ENCODE measurements at regions not wholly inside any gene's neighbourhood (a gene's known extent, or its start where the extent isn't known, plus 50 kb on each side); places are given as distances from the start of the nearest gene placed in this dataset.

GRCh38 chr12:92502417-92503028 is 200.3 kb upstream of the PLEKHG7 start:
- intact Hi-C loops (cut with micrococcal nuclease; ENCODE audit: unreplicated experiment), result loop anchor here (1.0 kb wide), 1 partner anchor 68 kb away; no protein-coding TSS in a partner anchor
- H3K27ac ChIP-seq (ENCODE audit: low read depth, low read length, poor library complexity, severe bottlenecking), result peak overlapping the region; percentile 79
- peaks cover 53% of the 10 kb centered on the region for H3K4me1 ChIP-seq (ENCODE audit: insufficient read depth, low read length, poor library complexity, severe bottlenecking)
- ChIA-PET POLR2A (interaction anchor here (0.5 to 9.9 kb wide), 15 partner anchors 11 to 707 kb away, joined by 3 to 170 read pairs (median 4); partner anchors contain the start of gene BTG1), CTCF (ENCODE audit: unreplicated experiment) (interaction anchor here (1.3 to 1.8 kb wide), 3 partner anchors 9 to 61 kb away, joined by 3 to 6 read pairs (median 5); no protein-coding TSS in a partner anchor)
- H2AFZ ChIP-seq (ENCODE audit: low read length), result peak overlapping the region; percentile 90
- no peak for TF ChIP-seq EZH2phosphoT487 (IDR thresholded peaks at IDR 0.05; ENCODE audit: borderline replicate concordance, low read depth, low read length)
- TF ChIP-seq, protein P1, sequence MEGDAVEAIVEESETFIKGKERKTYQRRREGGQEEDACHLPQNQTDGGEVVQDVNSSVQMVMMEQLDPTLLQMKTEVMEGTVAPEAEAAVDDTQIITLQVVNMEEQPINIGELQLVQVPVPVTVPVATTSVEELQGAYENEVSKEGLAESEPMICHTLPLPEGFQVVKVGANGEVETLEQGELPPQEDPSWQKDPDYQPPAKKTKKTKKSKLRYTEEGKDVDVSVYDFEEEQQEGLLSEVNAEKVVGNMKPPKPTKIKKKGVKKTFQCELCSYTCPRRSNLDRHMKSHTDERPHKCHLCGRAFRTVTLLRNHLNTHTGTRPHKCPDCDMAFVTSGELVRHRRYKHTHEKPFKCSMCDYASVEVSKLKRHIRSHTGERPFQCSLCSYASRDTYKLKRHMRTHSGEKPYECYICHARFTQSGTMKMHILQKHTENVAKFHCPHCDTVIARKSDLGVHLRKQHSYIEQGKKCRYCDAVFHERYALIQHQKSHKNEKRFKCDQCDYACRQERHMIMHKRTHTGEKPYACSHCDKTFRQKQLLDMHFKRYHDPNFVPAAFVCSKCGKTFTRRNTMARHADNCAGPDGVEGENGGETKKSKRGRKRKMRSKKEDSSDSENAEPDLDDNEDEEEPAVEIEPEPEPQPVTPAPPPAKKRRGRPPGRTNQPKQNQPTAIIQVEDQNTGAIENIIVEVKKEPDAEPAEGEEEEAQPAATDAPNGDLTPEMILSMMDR (conservative IDR thresholded peaks at IDR 0.05; ENCODE audit: low read length), result peak; percentile 68
- no peaks in the 10 kb centered on the region for H3K36me3 ChIP-seq (ENCODE audit: insufficient read depth, low read length)
- no peaks in the 10 kb centered on the region for H3K9me2 ChIP-seq (ENCODE audit: insufficient read depth, low read length)
- H3K4me2 ChIP-seq (ENCODE audit: low read length), result peak overlapping the region; percentile 62
- no peaks in the 10 kb centered on the region for H4K20me1 ChIP-seq (ENCODE audit: insufficient read depth, low read length)
- DNase-seq (ENCODE audit: low spot score), result peak; percentile 69
- H3K9me3 ChIP-seq (ENCODE audit: low read length), result no peaks in the 10 kb centered on the region
- BruUV-seq (replicated peaks), result no TSS peak
- H3K79me2 ChIP-seq (ENCODE audit: insufficient read depth, low read depth, low read length), result no peaks in the 10 kb centered on the region
- H3K4me3 ChIP-seq (ENCODE audit: low read depth, low read length, poor library complexity, severe bottlenecking), result peak overlapping the region; percentile 41

GRCh38 chr12:92496790-92497189 is 206.0 kb upstream of the PLEKHG7 start:
- no peak for DNase-seq (ENCODE audit: low spot score)
- Histone ChIP-seq H3K36me3 (ENCODE audit: insufficient read depth, low read length) (no peaks in the 10 kb centered on the region; the same call in 1 of the 2 replicates), H3K9me3 (ENCODE audit: low read length) (peaks cover 2% of the 10 kb centered on the region; the same call in 1 of the 2 replicates), H4K20me1 (ENCODE audit: insufficient read depth, low read length) (no peaks in the 10 kb centered on the region), H3K4me3 (ENCODE audit: low read depth, low read length, poor library complexity, severe bottlenecking) (no peak overlapping the region), H3K79me2 (ENCODE audit: insufficient read depth, low read depth, low read length) (no peaks in the 10 kb centered on the region), H3K4me2 (ENCODE audit: low read length) (no peak overlapping the region), H3K9me2 (ENCODE audit: insufficient read depth, low read length) (no peaks in the 10 kb centered on the region), H3K27ac (ENCODE audit: low read depth, low read length, poor library complexity, severe bottlenecking) (no peak overlapping the region), H3K4me1 (ENCODE audit: insufficient read depth, low read length, poor library complexity, severe bottlenecking) (peaks cover 10% of the 10 kb centered on the region), H2AFZ (ENCODE audit: low read length) (no peak overlapping the region)
- CTCF ChIA-PET (ENCODE audit: unreplicated experiment), result no interaction called here
- POLR2A ChIA-PET, result interaction anchor here (0.7 kb wide), 1 partner anchor 8 kb away, joined by 3 read pairs; no protein-coding TSS in a partner anchor
- intact Hi-C loops (cut with micrococcal nuclease; ENCODE audit: unreplicated experiment), result no loop called here
- BruUV-seq (replicated peaks), result no TSS peak
- no peak for TF ChIP-seq EZH2phosphoT487 (IDR thresholded peaks at IDR 0.05; ENCODE audit: borderline replicate concordance, low read depth, low read length)
- TF ChIP-seq, protein P1 (conservative IDR thresholded peaks at IDR 0.05; ENCODE audit: low read length), result no peak

DNA sequence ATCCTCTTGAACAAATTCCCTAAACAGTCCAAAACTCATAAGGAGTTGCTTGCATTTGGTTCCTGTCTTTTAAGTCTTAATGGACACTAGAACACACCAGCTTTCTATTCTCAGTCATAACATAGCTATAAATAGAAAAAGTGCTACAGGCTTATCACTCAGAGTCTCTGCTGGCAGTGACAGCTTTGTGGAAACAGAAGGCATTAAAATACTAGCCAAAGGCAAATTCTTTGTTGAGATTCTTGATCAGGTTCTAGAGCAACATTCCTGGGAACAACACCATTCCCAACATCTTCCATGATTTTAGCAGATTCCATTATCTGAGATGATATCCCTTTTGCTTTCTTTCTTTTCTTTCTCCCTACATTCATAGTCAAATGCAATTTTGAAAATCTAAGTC is 207.7 kb upstream of the PLEKHG7 start:
- Histone ChIP-seq H3K4me1 (ENCODE audit: insufficient read depth, low read length, poor library complexity, severe bottlenecking) (peaks cover 11% of the 10 kb centered on the region), H3K9me2 (ENCODE audit: insufficient read depth, low read length) (no peaks in the 10 kb centered on the region), H3K36me3 (ENCODE audit: insufficient read depth, low read length) (peaks cover under 1% of the 10 kb centered on the region; the same call in 1 of the 2 replicates), H3K79me2 (ENCODE audit: insufficient read depth, low read depth, low read length) (no peaks in the 10 kb centered on the region), H3K4me3 (ENCODE audit: low read depth, low read length, poor library complexity, severe bottlenecking) (no peak overlapping the region), H3K9me3 (ENCODE audit: low read length) (peaks cover 11% of the 10 kb centered on the region; the same call in 1 of the 2 replicates), H3K27ac (ENCODE audit: low read depth, low read length, poor library complexity, severe bottlenecking) (no peak overlapping the region), H2AFZ (ENCODE audit: low read length) (no peak overlapping the region), H3K4me2 (ENCODE audit: low read length) (no peak overlapping the region), H4K20me1 (ENCODE audit: insufficient read depth, low read length) (no peaks in the 10 kb centered on the region)
- ChIA-PET POLR2A (interaction anchor here (0.9 to 12.2 kb wide), 6 partner anchors 8 to 346 kb away, joined by 4 to 170 read pairs (median 7); no protein-coding TSS in a partner anchor), CTCF (ENCODE audit: unreplicated experiment) (interaction anchor here (2.3 kb wide), 1 partner anchor 9 kb away, joined by 6 read pairs; no protein-coding TSS in a partner anchor)
- TF ChIP-seq EZH2phosphoT487 (IDR thresholded peaks at IDR 0.05; ENCODE audit: borderline replicate concordance, low read depth, low read length), result no peak
- TF ChIP-seq, protein P1 (conservative IDR thresholded peaks at IDR 0.05; ENCODE audit: low read length), result no peak
- DNase-seq (ENCODE audit: low spot score), result no peak
- intact Hi-C loops (cut with micrococcal nuclease; ENCODE audit: unreplicated experiment), result no loop called here
- BruUV-seq (replicated peaks), result no TSS peak

All from OCI-LY7 (cell line).